Thyroid gland (tissue), 4 donors: ENCODE measurements at regions not wholly inside any gene's neighbourhood (a gene's known extent, or its start where the extent isn't known, plus 50 kb on each side); places are given as distances from the start of the nearest gene placed in this dataset.

ENCODE experiments used
- CTCF ChIP-seq, 6 experiments: fragments of 200-600 bp in 3 of 6; fragments of 450-650 bp in 3 of 6; sonication (generic) in 3 of 6; IDR thresholded peaks; one replicate each; pipeline ENCODE4 v1.5.1; 2016 to 2019; ENCODE audit warnings: antibody characterized with exemption in 6 of 6, mild to moderate bottlenecking in 2 of 6, inconsistent platforms in 1 of 6, moderate library complexity in 1 of 6
- POLR2A ChIP-seq, 2 donors: fragments of 450-650 bp; IDR thresholded peaks; one replicate each; pipeline ENCODE4 v1.6.1; 2017; ENCODE audit warnings: antibody characterized with exemption in 2 of 2, mild to moderate bottlenecking in 2 of 2, moderate library complexity in 1 of 2

DNA sequence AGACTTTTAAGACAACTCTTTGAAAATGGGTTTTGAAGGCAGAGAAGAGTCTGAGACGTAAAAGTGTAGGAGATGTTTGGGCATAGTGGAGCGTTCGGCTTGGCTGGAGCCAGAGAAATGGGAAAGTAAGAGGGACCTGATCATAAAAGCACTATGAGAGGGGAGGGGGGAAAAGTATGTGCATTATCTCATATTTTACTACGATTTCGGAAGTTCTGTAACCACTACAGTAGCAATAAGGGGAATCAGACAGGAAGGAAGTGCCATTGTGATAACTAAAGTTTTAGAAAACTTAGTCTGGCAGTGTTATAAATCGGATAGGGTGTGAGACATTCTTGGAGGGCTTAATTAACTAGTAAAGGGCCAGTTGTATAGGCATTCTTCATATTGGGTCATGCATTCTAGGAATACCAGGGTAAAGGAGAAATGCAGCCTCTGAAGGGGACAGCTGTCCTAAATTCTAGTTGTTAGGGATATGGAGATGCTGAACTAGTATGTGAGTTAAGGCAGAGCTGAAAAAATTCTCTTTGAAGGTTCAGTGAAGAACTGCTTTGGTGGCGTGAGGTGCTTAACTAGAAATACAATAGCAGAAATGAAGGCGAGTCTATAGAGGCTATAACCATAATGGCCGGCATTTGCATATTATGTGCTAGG is 83.8 kb upstream of the FREM1 start:
- TF ChIP-seq CTCF (IDR thresholded peaks at IDR 0.05), result no peak
- TF ChIP-seq POLR2A (IDR thresholded peaks at IDR 0.05), result no peak
